ENCODE measurements at regions not wholly inside any gene's neighbourhood (a gene's known extent, or its start where the extent isn't known, plus 50 kb on each side); places are given as distances from the start of the nearest gene placed in this dataset.

DNA sequence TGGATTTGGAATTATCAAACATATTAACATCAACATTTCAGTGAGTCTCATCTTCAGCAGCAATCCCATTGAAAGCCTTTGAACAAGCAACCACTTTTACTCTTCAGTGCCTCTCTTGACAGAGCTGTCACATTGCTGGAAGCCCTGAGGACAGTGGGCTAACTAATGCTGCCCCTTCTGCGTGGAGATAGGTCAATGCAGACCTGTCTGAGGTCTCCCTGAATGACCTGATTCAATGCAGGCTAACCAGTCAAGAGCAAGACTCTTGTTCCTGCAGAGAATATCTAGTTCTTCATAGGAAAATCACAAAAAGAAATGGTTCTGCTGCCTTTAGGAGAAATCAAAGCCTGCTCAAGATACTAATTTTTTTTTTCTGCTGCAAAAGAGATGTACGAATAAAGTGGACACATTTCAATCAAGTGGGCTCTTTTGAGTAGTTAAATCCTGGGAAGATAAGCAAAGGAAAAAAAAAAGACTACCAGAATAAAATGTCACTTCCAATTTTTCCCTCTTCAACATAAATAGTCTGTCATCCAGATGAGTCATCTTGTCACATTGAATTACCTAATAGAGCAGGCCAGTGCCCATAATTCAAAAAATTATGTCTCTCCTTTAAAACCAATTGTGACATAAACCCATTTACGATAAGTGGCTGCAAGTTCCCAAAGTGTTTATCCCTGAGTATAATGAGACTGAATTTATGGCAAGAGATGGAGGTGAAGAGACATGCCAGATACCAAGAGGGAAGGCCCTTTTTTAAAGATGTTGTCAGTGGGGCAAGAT is 1269.0 kb upstream of the DDX18 start:
- TF ChIP-seq POLR2AphosphoS5 (IDR thresholded peaks at IDR 0.05; ENCODE audit: insufficient read depth, low read depth, low read length) (no peak), EZH2 (IDR thresholded peaks at IDR 0.05; ENCODE audit: borderline replicate concordance, low read depth, low read length, severe bottlenecking) (no peak), JUN (IDR thresholded peaks at IDR 0.05; ENCODE audit: borderline replicate concordance, insufficient read depth, insufficient read length, low read depth) (no peak), FOS (IDR thresholded peaks at IDR 0.05; ENCODE audit: borderline replicate concordance, insufficient read depth, low read length) (no peak), POLR2A (IDR thresholded peaks at IDR 0.05; ENCODE audit: low read depth, low read length) (no peak), MYC (IDR thresholded peaks at IDR 0.05; ENCODE audit: low read depth, low read length) (no peak), GATA2 (IDR thresholded peaks at IDR 0.05; ENCODE audit: insufficient read depth, insufficient read length, low read depth, low read length) (no peak)
- TF ChIP-seq, protein P1, sequence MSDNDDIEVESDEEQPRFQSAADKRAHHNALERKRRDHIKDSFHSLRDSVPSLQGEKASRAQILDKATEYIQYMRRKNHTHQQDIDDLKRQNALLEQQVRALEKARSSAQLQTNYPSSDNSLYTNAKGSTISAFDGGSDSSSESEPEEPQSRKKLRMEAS (IDR thresholded peaks at IDR 0.05; ENCODE audit: insufficient read depth, insufficient read length), result no peak
- TF ChIP-seq, protein P2, sequence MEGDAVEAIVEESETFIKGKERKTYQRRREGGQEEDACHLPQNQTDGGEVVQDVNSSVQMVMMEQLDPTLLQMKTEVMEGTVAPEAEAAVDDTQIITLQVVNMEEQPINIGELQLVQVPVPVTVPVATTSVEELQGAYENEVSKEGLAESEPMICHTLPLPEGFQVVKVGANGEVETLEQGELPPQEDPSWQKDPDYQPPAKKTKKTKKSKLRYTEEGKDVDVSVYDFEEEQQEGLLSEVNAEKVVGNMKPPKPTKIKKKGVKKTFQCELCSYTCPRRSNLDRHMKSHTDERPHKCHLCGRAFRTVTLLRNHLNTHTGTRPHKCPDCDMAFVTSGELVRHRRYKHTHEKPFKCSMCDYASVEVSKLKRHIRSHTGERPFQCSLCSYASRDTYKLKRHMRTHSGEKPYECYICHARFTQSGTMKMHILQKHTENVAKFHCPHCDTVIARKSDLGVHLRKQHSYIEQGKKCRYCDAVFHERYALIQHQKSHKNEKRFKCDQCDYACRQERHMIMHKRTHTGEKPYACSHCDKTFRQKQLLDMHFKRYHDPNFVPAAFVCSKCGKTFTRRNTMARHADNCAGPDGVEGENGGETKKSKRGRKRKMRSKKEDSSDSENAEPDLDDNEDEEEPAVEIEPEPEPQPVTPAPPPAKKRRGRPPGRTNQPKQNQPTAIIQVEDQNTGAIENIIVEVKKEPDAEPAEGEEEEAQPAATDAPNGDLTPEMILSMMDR (IDR thresholded peaks at IDR 0.05; ENCODE audit: extremely low read depth in 1 of 2, insufficient read depth in 1 of 2, low read depth in 1 of 2, low read length in 2 of 2), result no peak
